ENCODE measurements at regions not wholly inside any gene's neighbourhood (a gene's known extent, or its start where the extent isn't known, plus 50 kb on each side); places are given as distances from the start of the nearest gene placed in this dataset.

DNA sequence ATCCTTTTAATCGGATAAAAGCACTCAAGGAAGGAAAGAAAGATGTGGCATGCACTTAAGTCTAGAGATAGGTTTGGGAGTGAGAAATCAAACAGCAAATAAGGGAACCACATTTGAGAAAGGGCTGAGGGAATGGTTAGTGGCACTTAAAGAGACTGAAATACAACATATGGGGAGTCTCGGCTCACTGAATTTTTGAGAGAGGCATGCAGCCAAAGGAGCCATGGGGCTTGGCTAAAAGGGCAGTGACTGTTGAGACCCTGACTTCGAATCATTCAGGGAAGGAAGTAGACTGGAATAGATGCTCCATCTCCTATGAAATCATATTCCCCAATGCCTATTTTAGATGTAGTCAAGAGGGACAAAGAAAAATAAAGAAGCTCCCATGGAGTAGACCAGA lies 58.3 kb upstream of the HAO2 start:
- DNase-seq: no peak

DNA sequence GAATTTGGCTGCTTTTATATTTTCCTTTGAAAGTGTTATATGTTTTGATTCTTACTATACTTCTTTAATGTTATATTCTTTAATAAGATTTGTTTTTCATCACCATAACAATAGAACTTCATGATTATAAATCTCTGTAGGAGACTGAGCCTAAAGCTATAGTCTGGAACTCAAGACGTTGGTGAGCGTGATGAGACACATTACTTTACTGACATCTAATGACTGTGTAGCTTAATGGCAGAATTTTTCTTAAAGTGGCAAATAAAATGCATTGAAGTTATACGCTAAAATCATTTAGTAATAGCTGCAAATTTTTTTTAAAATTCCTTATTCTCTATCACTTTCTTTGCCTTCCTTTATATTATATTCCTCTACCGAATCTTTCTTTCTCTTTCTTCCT lies 56.1 kb upstream of the HAO2 start:
- no peak for DNase-seq

DNA sequence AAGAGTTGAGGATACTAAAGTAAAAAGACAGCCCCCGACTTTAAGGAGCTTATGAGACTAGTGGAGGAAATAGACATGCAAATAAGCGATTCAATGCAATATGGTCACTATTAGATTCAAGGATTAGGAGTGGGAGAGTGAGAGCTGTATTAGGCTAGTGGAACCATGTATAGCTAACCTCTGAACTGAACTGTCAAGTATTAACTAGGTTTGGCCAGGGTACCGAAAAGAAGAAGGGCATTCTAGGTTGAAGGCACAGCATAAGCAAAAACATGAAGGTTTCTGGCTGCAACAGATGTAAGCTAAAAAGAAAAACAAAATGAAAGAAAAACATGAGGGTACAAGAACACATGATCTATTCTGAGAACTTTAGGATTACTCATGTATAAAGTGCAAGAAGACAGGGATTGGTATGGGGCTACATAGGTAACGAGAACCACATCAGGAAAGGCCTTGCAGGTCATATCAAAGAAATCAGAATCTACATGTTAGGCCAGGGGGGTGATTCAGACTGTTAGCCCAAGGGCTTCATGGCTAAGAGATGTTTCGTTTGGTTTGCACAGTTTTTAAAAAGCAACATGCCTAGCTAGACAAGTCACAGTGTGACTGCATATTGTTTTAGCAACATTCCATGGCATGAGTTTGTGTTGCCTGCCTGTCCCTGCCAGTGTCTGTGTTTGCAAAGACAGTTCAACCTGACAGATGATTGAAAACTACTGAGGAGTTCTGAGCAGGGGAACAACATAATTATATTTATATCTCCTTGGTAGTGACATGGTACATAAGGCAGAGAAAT lies 54.4 kb upstream of the HAO2 start:
- no peak for DNase-seq

DNA sequence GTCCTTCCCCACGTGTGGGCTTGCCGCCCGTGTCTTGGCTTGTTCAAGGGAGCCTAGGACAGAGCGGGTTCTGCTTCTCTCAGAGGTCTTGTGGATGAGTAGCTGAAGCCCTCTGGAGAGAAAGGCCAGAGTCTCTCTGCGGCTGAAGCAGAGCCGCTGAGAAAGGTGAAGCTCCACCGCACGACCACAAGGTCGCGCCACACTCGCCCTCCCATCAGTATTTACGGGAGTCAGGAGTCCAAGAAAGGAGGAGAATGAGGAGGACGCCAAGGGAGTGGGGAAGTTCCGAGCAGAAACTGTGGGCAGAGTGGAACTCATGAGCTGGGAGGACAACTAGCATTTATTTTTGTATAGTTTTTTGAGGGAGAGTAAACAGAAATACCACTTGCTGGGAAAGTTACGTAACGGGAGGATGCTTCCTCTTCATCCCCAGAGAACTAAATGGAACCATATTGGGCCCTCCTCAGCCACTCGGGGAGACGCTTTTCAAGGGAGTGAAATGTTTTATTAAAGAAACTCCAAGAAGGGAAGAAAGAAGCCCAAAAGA lies 51.6 kb upstream of the HAO2 start:
- no peak for DNase-seq

DNA sequence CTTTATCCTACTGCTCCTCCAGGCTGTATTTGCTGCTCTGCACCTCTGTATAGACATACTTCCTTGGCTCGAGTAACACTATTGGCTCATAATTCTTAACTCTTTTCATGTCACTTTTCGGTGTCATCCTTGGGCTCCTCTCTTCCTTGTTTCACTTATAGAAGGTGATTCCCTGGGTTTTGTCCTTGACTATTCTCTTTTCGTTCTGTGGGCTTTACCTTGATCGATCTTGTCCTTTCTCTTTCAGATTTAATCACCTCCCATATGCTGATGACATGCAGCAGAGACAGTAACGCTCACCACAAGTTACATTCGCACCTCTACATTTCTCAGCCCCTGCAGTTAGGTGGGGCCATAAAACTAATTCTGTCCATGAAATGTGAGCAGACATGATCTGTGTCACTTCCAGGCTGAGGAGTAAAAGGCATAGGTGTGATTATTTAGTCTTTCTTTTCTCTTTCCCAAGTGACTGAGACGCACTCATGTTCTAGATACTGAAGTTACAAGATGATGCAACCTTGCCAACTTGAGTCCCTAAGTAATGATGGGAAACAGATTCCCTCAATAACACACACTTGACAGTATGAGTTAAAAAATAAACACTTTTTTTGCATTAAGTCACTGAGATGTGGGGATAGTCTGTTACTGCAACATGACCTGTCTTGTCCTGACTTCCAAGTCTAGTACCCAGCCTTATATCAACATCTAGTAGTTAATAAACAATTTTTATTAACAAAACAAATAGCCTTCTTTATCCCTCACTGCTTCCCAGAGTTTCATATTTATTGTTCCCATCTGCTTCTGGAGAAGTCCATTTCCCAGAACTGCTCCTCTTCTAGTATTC lies 49.9 kb upstream of the HAO2 start:
- DNase-seq: no peak
